CD14-positive monocyte (primary cell): ENCODE measurements at regions not wholly inside any gene's neighbourhood (a gene's known extent, or its start where the extent isn't known, plus 50 kb on each side); places are given as distances from the start of the nearest gene placed in this dataset.

Experiments used
- DNase-seq, 3 donors: peaks; one replicate each; pipeline ENCODE4 v3.0.0-alpha.2; 2011 to 2022
- H2AFZ ChIP-seq: 2 replicates; pipeline ENCODE4 v1.6.0; 2012; ENCODE audit warnings: mild to moderate bottlenecking, low read depth, low read length, inconsistent platforms; ENCODE audit not compliant: insufficient read depth, poor library complexity, severe bottlenecking
- H3K27ac ChIP-seq, 2 donors: 1 replicate in 1 of 2; 2 replicates in 1 of 2; pipeline ENCODE4 v1.5.1; 2012 to 2013; ENCODE audit warnings: low read length in 2 of 2, control low read depth in 1 of 2, inconsistent platforms in 1 of 2, low read depth in 1 of 2, mild to moderate bottlenecking in 1 of 2
- H3K27me3 ChIP-seq, 2 donors: one replicate each; pipeline versions ENCODE4 v1.6.0 to v1.6.1; 2011 to 2013; ENCODE audit warnings: low read length in 2 of 2; ENCODE audit not compliant: control insufficient read depth in 2 of 2, insufficient read depth in 2 of 2
- H3K36me3 ChIP-seq, 2 donors: replicated peaks in 1 of 2; 1 replicate in 1 of 2; 2 replicates in 1 of 2; pipeline versions ENCODE4 v1.5.1 to v1.6.1; 2012 to 2013; ENCODE audit warnings: low read length in 2 of 2, control low read depth in 1 of 2, inconsistent platforms in 1 of 2, mild to moderate bottlenecking in 1 of 2; ENCODE audit not compliant: insufficient read depth in 2 of 2, control insufficient read depth in 1 of 2
- H3K4me1 ChIP-seq, 2 donors: 1 replicate in 1 of 2; 2 replicates in 1 of 2; pipeline versions ENCODE4 v1.5.1 to v1.6.1; 2012 to 2013; ENCODE audit warnings: low read length in 2 of 2, control low read depth in 1 of 2, inconsistent platforms in 1 of 2, mild to moderate bottlenecking in 1 of 2, moderate library complexity in 1 of 2; ENCODE audit not compliant: insufficient read depth in 2 of 2, control insufficient read depth in 1 of 2
- H3K4me2 ChIP-seq: replicated peaks from 2 replicates; pipeline ENCODE3; 2012; ENCODE audit warnings: low read length, moderate library complexity, mild to moderate bottlenecking; ENCODE audit not compliant: poor library complexity, severe bottlenecking; ENCODE audit errors: extremely low read depth
- H3K4me3 ChIP-seq, 3 experiments: fragments of 200-600 bp in 1 of 3; sonication (generic) in 1 of 3; replicated peaks in 1 of 3; 1 replicate in 2 of 3; 2 replicates in 1 of 3; pipeline ENCODE4 v1.5.1; 2011 to 2013; ENCODE audit warnings: low read length in 3 of 3, mild to moderate bottlenecking in 3 of 3, control low read depth in 2 of 3, low read depth in 2 of 3, inconsistent platforms in 1 of 3, moderate library complexity in 1 of 3
- H3K79me2 ChIP-seq: 2 replicates; pipeline ENCODE4 v1.6.0; 2012; ENCODE audit warnings: mild to moderate bottlenecking, control low read depth, inconsistent platforms, low read length, moderate library complexity; ENCODE audit not compliant: insufficient read depth
- H3K9ac ChIP-seq: 2 replicates; pipeline ENCODE4 v1.6.0; 2017; ENCODE audit warnings: low read length, mild to moderate bottlenecking; ENCODE audit not compliant: insufficient read depth, poor library complexity, severe bottlenecking
- H3K9me3 ChIP-seq, 2 donors: replicated peaks in 1 of 2; 1 replicate in 1 of 2; 2 replicates in 1 of 2; pipeline versions ENCODE4 v1.5.1 to v1.6.1; 2012 to 2013; ENCODE audit warnings: low read length in 2 of 2, control low read depth in 1 of 2; ENCODE audit not compliant: control insufficient read depth in 1 of 2, insufficient read depth in 1 of 2
- H4K20me1 ChIP-seq: 2 replicates; pipeline ENCODE4 v1.6.0; 2012; ENCODE audit warnings: mild to moderate bottlenecking, low read length, control low read depth, moderate library complexity; ENCODE audit not compliant: insufficient read depth
- H3K27ac Mint-ChIP-seq, 7 donors: one replicate each; pipeline ENCODE4 v1.8.0; 2020; ENCODE audit warnings: mild to moderate bottlenecking in 7 of 7, mixed read lengths in 7 of 7, moderate library complexity in 6 of 7, inconsistent platforms in 2 of 7
- H3K27me3 Mint-ChIP-seq, 3 donors: one replicate each; pipeline ENCODE4 v1.8.0; 2021 to 2022; ENCODE audit warnings: low read depth in 3 of 3, mild to moderate bottlenecking in 3 of 3, mixed read lengths in 3 of 3, moderate library complexity in 3 of 3, inconsistent platforms in 1 of 3
- H3K36me3 Mint-ChIP-seq, 2 donors: one replicate each; pipeline ENCODE4 v1.8.0; 2020; ENCODE audit warnings: mixed read lengths in 2 of 2, inconsistent platforms in 1 of 2, mild to moderate bottlenecking in 1 of 2
- H3K4me1 Mint-ChIP-seq: one replicate; pipeline ENCODE4 v1.8.0; 2020; ENCODE audit warnings: mild to moderate bottlenecking, mixed read lengths
- H3K4me3 Mint-ChIP-seq, 2 donors: one replicate each; pipeline ENCODE4 v1.8.0; 2020; ENCODE audit warnings: mild to moderate bottlenecking in 2 of 2, mixed read lengths in 2 of 2, moderate library complexity in 1 of 2
- H3K9me3 Mint-ChIP-seq, 7 donors: one replicate each; pipeline ENCODE4 v1.8.0; 2020 to 2022; ENCODE audit warnings: mixed read lengths in 7 of 7, mild to moderate bottlenecking in 6 of 7, moderate library complexity in 6 of 7, inconsistent platforms in 2 of 7
- CTCF ChIP-seq: fragments of 200-600 bp; IDR thresholded peaks from one replicate; pipeline ENCODE4 v1.8.0; 2022; ENCODE audit warnings: antibody characterized with exemption, mild to moderate bottlenecking
- WGBS: methylation state at CpG from one replicate; pipeline ENCODE4 v1.1.5; 2013; ENCODE audit warnings: missing lambda C conversion rate; ENCODE audit not compliant: insufficient coverage; 5-methylcytosine and 5-hydroxymethylcytosine counted together
- intact Hi-C, 2 donors: fragments of 100-400 bp; cut with micrococcal nuclease; formaldehyde crosslinking; loops; one replicate each; pipeline versions ENCODE4 v1.15.0 to v1.15.1; 2023

- no peak overlapping the region for H2AFZ ChIP-seq
- no peak overlapping the region for H3K27ac ChIP-seq
- DNase-seq: no peak
- Mint-ChIP-seq H3K9me3 (peaks cover 7 to 15% (median 10%) of the 10 kb centered on the region in 7 donors), H3K27me3 (peaks cover 0 to 2% (median 0%) of the 10 kb centered on the region in 3 donors), H3K4me1 (no peaks in the 10 kb centered on the region), H3K36me3 (no peaks in the 10 kb centered on the region), H3K27ac (no peak overlapping the region), H3K4me3 (no peak overlapping the region)
- no peak overlapping the region for H3K4me3 ChIP-seq
- peaks cover 17 to 22% of the 10 kb centered on the region in 2 donors for H3K9me3 ChIP-seq
- TF ChIP-seq CTCF: no peak
- H3K9ac ChIP-seq: no peak overlapping the region
- intact Hi-C loops: no loop called here
- H4K20me1 ChIP-seq: no peaks in the 10 kb centered on the region
- no peaks in the 10 kb centered on the region for H3K36me3 ChIP-seq
- no peaks in the 10 kb centered on the region for H3K4me1 ChIP-seq
- no peak overlapping the region for H3K4me2 ChIP-seq
- H3K79me2 ChIP-seq: no peaks in the 10 kb centered on the region
- no peaks in the 10 kb centered on the region for H3K27me3 ChIP-seq
- WGBS: no CpG with 5 or more reads among the region's 1 CpG
These were observed 1050.6 kb upstream of the ALCAM start for GRCh38 chr3:104316118-104316517.

- H3K4me3 Mint-ChIP-seq: no peak overlapping the region
- no peaks in the 10 kb centered on the region for H3K79me2 ChIP-seq
- H3K9me3 Mint-ChIP-seq: peaks cover 9 to 17% (median 14%) of the 10 kb centered on the region in 7 donors
- no peak overlapping the region for H3K4me2 ChIP-seq
- no peaks in the 10 kb centered on the region for H3K4me1 ChIP-seq
- peaks cover 14 to 30% of the 10 kb centered on the region in 2 donors for H3K9me3 ChIP-seq
- H3K4me3 ChIP-seq: no peak overlapping the region
- no peak for TF ChIP-seq CTCF
- H3K27me3 ChIP-seq: no peaks in the 10 kb centered on the region
- intact Hi-C loops: no loop called here
- no CpG with 5 or more reads among the region's 2 CpGs for WGBS
- H3K36me3 ChIP-seq: no peaks in the 10 kb centered on the region
- DNase-seq: no peak
- H3K36me3 Mint-ChIP-seq: no peaks in the 10 kb centered on the region
- H3K4me1 Mint-ChIP-seq: no peaks in the 10 kb centered on the region
- H3K27ac ChIP-seq: no peak overlapping the region
- H4K20me1 ChIP-seq: no peaks in the 10 kb centered on the region
- H3K9ac ChIP-seq: no peak overlapping the region
- no peaks in the 10 kb centered on the region for H3K27me3 Mint-ChIP-seq
- H3K27ac Mint-ChIP-seq: peak overlapping the region in 1 of 7 donors; percentile 10
- no peak overlapping the region for H2AFZ ChIP-seq
These were observed 1043.5 kb upstream of the ALCAM start for GRCh38 chr3:104323226-104323625.
